HL-60 (cell line): ENCODE measurements at regions not wholly inside any gene's neighbourhood (a gene's known extent, or its start where the extent isn't known, plus 50 kb on each side); places are given as distances from the start of the nearest gene placed in this dataset.

ENCODE experiments used
- GABPA ChIP-seq: IDR thresholded peaks from 2 replicates; pipeline ENCODE4 v1.6.1; 2012; ENCODE audit warnings: low read depth
- POLR2AphosphoS5 ChIP-seq: IDR thresholded peaks from 2 replicates; pipeline ENCODE4 v1.6.1; 2012; ENCODE audit warnings: low read depth
- TF ChIP-seq, protein P1 (sequence below): IDR thresholded peaks from one replicate; pipeline ENCODE4 v1.5.1; 2011; ENCODE audit warnings: low read length, control low read depth, inconsistent platforms; ENCODE audit not compliant: insufficient read depth

DNA sequence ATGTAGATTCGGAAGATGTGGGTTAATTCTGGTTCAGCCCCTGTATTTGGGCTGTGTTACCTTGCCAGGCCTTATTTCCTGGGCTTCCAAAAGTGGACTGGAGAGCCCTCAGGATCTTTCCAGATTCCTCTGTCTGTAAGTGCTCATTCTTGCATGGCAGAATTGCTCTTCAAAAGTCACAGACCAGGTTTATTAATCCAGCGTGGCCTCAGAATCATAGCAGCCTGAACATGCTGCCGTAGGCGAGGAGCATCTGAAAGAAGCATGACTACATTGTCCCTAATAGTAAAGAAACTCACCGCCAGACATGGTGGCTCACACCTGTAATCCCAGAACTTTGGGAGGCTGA lies 307.8 kb downstream of the GADD45G start:
- TF ChIP-seq, protein P1, sequence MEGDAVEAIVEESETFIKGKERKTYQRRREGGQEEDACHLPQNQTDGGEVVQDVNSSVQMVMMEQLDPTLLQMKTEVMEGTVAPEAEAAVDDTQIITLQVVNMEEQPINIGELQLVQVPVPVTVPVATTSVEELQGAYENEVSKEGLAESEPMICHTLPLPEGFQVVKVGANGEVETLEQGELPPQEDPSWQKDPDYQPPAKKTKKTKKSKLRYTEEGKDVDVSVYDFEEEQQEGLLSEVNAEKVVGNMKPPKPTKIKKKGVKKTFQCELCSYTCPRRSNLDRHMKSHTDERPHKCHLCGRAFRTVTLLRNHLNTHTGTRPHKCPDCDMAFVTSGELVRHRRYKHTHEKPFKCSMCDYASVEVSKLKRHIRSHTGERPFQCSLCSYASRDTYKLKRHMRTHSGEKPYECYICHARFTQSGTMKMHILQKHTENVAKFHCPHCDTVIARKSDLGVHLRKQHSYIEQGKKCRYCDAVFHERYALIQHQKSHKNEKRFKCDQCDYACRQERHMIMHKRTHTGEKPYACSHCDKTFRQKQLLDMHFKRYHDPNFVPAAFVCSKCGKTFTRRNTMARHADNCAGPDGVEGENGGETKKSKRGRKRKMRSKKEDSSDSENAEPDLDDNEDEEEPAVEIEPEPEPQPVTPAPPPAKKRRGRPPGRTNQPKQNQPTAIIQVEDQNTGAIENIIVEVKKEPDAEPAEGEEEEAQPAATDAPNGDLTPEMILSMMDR: no peak
- TF ChIP-seq POLR2AphosphoS5 (no peak), GABPA (no peak)
